Epidermal melanocyte (primary cell): ENCODE measurements at regions not wholly inside any gene's neighbourhood (a gene's known extent, or its start where the extent isn't known, plus 50 kb on each side); places are given as distances from the start of the nearest gene placed in this dataset.
A peak's percentile ranks its signal among the peaks of the same experiment; 100 is the strongest.
"Not testable (repeated sequence)": the region's sequence is repeated elsewhere in the genome, so short reads cannot be mapped to it uniquely, and the experiment has no call there.

Experiments
- DNase-seq: peaks from one replicate; pipeline ENCODE4 v3.0.0; 2011; ENCODE audit warnings: low spot score; ENCODE audit not compliant: insufficient read length

GRCh38 chr1:219863816-219864215, 64.5 kb downstream of the SLC30A10 start:
- DNase-seq = not testable (repeated sequence)

DNA sequence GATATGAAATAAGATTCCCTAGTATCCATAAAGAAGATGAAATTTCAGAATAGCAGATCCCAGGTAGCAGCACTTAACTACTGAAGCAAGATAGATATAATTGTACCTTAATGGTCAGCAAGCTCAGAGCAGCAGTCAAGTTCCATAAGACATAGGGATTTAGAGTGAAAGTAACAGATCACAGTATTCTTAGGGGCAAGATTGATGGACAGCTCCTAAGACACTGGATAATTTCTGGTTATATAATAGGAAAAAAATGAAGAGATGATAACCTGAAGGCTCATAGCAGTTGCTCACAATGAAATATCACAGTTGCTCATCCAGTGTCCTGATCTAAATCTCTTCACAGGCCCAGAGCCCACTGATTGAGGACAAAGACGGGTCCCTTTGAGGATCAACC, 66.0 kb downstream of the SLC30A10 start:
- DNase-seq = no peak

- no peak for DNase-seq
Measured at GRCh38 chr1:219858980-219859379, 69.4 kb downstream of the SLC30A10 start.

DNA sequence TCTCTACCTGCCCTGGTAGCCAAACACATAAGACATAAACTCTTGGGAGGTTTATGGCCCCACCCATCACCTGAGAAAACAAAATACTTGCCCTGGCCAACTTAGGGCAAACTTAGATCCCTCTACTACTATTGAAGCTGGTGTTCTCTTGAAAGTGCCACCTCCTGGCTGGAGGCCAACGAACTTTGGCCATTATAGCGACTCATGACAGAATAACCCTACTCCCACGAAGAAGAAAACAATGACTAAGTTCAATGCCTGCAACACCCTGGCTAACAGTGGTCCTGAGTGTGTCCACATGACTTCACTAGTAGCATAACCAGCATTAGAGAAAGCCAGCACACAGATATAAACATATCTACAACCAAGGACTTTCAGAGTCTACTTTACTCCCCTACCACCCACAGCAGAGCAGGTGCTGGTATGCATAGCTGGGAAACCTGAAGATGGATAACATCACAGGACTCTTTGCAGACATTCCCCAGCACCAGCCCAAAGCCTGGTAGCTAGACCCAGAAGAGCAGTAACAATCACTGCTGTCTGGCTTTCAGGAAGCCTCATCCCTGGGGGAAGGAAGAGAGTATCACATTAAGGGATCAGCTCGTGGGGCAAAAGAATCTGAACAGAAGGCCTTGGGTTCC, 81.0 kb downstream of the SLC30A10 start:
- DNase-seq = no peak

DNA sequence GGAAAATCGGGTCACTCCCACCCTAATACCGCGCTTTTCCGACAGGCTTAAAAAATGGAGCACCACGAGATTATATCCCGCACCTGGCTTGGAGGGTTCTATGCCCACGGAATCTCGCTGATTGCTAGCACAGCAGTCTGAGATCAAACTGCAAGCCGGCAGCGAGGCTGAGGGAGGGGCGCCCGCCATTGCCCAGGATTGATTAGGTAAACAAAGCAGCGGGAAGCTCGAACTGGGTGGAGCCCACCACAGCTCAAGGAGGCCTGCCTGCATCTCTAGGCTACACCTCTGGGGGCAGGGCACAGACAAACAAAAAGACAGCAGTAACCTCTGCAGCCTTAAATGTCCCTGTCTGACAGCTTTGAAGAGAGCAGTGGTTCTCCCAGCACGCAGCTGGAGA, 88.8 kb downstream of the SLC30A10 start:
- not testable (repeated sequence) for DNase-seq

- DNase-seq = no peak
Measured at GRCh38 chr1:219837994-219838294, 90.4 kb downstream of the SLC30A10 start.

DNA sequence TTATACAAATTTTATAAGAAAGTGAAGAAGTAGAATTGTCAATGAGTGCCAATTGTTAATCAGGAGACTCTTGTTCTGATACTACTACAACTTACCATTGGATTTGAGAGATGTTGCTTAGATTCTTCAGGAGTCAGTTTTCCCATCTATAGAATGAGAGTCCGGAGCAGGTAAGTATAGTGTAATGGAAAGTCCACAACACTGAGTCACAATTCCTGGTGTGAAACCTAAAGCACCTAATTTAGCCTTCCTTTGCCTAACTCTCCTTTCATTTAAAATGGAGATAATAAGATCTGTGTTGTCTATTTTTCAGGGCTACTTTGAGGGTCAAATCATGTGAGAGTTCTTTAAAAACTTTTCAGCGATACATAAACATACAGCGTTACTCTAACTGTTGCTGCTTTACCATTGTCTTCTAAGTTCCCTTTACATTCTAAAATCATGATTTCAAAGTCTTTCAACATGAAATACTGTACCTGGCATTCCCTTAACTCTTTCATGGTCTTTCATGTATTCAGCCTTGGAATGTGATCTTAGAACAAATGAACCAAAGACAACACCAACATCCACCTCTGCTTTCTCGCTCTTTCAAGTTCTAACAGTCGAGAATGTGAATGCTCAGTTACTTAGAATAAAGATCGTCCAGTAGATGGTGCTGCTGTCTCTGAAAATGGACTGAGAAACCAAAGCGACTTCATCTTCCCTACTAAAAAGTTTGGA, 90.9 kb downstream of the SLC30A10 start:
- peak; percentile 57 for DNase-seq

GRCh38 chr1:219834314-219834917, 93.9 kb downstream of the SLC30A10 start:
- no peak for DNase-seq

DNA sequence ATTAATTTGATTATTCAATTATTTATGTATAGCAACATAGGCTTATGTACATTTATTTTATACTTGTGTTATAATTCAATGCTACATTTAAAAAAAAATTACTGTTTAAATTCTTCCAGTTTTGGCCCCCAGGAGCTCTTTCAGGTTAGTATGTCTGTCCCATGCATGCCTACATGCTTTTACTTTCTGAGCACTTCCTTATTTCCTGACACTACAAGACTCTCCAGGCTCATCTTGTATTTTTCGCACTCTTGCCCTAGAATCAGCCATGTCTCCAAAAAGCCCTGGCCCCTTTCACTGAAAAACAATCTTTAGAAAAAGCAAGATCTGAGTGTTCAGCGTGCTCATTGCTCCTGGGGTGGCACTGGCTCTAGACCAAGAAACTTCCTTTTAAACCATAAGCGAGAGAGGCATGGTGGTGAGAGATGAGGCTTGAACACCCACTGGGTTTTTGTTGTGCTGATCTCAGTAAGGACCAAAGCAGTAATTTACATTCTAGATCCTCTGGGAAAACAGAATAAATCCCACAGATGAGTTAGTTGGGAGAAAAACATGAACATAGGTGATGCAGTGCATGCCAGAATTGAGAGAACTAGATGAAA, 95.0 kb downstream of the SLC30A10 start:
- DNase-seq = no peak

DNA sequence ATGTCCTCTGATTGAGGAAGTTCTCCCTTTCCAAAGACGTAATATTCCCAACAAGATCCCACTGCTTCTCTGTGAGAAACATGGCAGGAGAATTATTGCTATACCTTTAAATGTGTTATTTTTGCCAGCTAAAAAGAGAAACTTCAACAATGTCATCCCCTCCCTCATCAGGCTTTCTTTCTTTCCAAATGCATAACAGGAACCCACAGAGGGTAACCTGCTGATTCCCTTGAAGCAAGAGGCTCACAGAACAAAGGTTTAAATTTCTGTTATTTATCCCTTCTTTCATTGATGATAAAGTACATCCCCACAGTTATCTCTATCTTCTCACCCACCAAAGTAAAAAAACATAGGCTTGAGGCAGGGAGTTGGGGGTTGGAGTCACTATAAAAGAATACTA, 102.1 kb downstream of the SLC30A10 start:
- DNase-seq = no peak

DNA sequence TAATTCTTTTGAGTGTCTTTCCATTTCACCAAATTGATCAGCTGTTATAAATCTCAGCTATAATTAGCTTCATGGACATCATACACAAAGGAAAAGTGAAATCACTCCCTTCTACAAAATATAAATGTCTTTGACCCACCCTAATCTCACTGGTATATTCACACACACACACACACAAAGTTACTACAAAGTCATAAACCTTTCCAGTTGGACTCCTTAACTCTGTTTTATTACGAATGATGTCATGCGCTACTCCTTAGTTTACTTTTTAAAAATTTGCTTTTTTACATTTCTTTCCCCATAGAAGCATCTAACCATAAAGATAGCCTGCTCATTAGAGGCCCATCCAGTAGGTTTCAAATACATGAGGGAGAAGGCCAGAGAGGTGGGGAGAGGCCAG, 103.0 kb downstream of the SLC30A10 start:
- no peak for DNase-seq

DNA sequence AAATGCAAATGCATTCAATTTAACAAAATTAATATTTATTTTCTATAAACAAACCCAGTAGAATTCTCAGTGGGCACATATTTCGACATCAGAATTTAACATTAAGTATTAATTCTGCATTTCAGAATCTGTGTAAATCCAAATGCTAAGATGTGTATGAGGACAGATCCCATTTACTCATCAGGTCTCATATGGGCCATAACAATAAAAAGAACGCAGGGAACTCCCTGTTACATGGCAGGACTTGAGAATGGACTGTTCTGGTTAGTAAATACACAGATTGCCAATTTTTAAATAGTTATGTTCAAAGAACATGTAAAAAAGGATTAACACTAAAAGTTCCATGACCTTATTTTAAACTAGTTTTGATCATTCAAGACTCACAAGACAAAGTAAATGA, 104.0 kb downstream of the SLC30A10 start:
- no peak for DNase-seq

GRCh38 chr1:219820551-219820950, 107.8 kb downstream of the SLC30A10 start:
- no peak for DNase-seq

DNA sequence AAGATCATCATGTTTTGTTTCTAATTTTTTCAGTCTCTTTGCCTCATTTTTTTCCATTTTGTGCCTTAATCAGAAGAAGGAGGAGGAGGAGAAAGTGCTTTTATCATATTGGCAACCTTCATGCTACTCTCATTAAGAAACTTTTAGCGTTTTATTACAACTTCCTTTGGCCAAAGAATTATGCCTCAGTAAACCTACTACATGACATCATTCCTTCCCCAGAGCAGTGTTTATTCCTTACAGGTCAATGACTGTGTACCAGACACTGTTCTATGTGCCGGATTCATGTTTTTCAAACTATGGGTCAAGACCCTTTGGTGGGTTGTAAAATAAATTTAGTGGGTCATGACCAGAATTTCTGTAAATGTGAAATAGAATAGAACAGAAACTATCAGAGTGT, 110.4 kb downstream of the SLC30A10 start:
- DNase-seq = no peak

DNA sequence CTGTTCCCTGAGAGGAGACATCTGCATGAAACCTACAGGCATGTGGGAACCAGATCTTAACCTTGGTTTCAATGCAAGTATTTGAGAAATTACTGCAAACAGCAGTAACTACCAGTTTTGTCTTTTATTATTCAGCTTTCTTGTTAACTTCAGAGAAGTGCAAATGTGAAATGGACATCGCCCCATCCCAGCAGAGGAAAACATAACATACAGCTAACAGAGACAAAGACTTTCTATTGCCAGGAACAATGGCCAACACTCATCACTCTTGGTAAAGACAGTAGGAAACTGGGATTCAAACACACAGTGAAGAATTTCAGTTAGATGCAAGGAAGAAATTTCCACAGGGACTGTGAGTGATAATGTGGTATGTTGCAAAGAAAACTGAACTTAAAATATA, 115.1 kb downstream of the SLC30A10 start:
- no peak for DNase-seq

DNA sequence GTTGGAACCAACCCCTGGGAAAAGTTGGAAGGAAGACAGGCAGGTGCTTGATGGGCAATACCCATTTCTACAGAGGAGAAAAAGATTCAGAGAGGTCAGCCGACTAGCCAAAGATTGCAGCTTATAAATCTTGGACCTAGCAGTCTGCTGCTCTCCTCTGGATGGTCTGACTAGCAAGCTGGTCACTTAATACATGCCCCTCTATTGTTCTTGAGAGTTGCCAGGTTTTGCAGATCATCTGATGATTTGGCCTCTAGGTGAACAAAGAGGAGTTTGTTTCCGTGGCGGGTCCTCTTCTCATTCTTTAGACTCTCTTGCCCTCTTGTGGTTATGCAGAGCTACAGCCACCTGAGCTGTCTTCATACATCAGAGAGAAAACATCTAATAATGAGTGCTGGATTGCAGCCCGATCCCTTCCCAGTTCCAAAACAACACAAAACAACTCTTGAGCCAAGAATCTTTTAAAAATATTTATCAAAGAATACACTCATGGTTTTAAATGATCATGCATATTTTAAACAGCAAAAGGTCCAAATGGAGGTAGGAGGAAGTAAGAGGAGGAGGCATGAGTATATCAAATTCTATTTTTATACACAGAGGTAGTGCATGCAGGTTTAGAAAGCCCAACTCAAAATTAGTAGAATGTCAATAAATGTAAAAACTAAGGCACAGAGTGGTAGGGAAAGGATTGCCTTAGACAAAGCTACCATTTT, 115.7 kb downstream of the SLC30A10 start:
- DNase-seq = peak; percentile 81

DNA sequence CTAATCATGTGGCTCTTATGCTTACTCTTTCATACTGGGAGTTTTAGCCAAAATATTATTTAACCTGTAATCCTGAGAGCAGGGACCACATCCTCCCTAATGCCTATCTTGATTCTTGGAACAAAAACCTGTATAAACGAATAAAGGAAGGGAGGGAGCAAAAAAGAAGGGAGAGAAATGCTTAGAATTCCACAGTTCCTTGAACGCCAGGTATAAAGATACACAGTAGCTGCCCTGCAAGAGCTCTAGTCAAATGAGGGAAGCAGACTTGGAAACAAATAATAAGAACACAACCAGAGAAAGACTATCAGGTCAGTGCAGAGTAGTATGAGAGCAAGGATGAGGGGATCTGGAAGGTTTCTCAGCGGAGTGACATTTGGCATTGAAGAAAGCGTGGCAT, 116.3 kb downstream of the SLC30A10 start:
- no peak for DNase-seq

- DNase-seq = no peak
Measured at GRCh38 chr1:219810451-219810850, 117.9 kb downstream of the SLC30A10 start.

GRCh38 chr1:219808790-219809189, 119.6 kb downstream of the SLC30A10 start:
- DNase-seq = no peak

- no peak for DNase-seq
Measured at GRCh38 chr1:219806642-219807041, 121.7 kb downstream of the SLC30A10 start.

DNA sequence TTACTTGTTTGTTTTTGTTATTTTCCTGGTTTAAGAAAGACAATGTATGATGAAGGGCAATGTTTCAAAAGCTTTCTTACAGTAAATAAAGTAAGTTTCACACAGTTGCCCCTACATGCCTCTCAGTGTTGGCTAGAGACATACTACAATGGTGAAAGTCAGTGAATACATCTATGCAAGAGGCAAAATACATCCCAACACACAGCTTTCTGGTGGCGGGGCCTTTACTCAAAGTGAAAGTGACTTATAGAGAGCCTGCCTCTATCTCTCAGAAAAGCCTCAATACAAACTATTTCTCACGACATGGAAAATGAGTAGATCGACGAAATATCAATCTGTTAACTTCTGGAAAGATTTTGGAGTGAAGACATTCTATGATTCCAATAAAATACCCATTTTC, 122.3 kb downstream of the SLC30A10 start:
- DNase-seq = no peak

GRCh38 chr1:219805191-219805590, 123.2 kb downstream of the SLC30A10 start:
- DNase-seq = no peak
